ENCODE measurements at regions not wholly inside any gene's neighbourhood (a gene's known extent, or its start where the extent isn't known, plus 50 kb on each side); places are given as distances from the start of the nearest gene placed in this dataset.

GRCh38 chr4:11480683-11481082 is 52.0 kb upstream of the HS3ST1 start:
- no peak for DNase-seq (ENCODE audit: low read depth in 4 of 4, low spot score in 1 of 4)
